Caco-2 (cell line): ENCODE measurements at regions not wholly inside any gene's neighbourhood (a gene's known extent, or its start where the extent isn't known, plus 50 kb on each side); places are given as distances from the start of the nearest gene placed in this dataset.

Source experiments
- BruUV-seq: library from RNA; stranded (reverse); fragments of 400-500 nt; replicated peaks from 2 replicates; lab custom pipeline; 2021; lab: Mats Ljungman, UMichigan
- CTCF ChIA-PET: fragments of 300-600 bp; sonication (Branson Sonifier 250); formaldehyde crosslinking; loops from one replicate; lab custom pipeline; 2022; ENCODE audit warnings: antibody characterized with exemption; lab: Charles Lee
- POLR2A ChIA-PET: fragments of 300-600 bp; sonication (Branson Sonifier 250); formaldehyde crosslinking; loops from one replicate; lab custom pipeline; 2022; ENCODE audit warnings: antibody characterized with exemption; lab: Charles Lee
- DNase-seq, 2 experiments: peaks; one replicate each; pipeline versions ENCODE4 v3.0.0 to v3.0.0-alpha.2; 2020 to 2022
- H3K27me3 ChIP-seq: replicated peaks from 2 replicates; pipeline ENCODE4 v1.6.0; 2011; ENCODE audit warnings: low read length; ENCODE audit not compliant: control insufficient read depth, insufficient read depth
- H3K36me3 ChIP-seq: 2 replicates; pipeline ENCODE4 v1.5.1; 2011; ENCODE audit warnings: low read length; ENCODE audit not compliant: control insufficient read depth, insufficient read depth
- H3K4me1 ChIP-seq: fragments of 250-450 bp; sonication (Bioruptor Pico); 2 replicates; pipeline ENCODE4 v1.5.1; 2020; ENCODE audit warnings: mild to moderate bottlenecking
- H3K4me3 ChIP-seq: 2 replicates; pipeline ENCODE4 v1.5.1; 2011; ENCODE audit warnings: low read depth, mild to moderate bottlenecking, control low read depth, low read length
- H3K9me3 ChIP-seq: fragments of 250-450 bp; sonication (Bioruptor Pico); 2 replicates; pipeline ENCODE4 v1.5.1; 2020; ENCODE audit warnings: mild to moderate bottlenecking, moderate library complexity
- H3K27ac Mint-ChIP-seq: one replicate; pipeline ENCODE4 v1.8.0; 2022; ENCODE audit warnings: mixed read lengths; ENCODE audit not compliant: unreplicated experiment
- H3K27me3 Mint-ChIP-seq: one replicate; pipeline ENCODE4 v1.8.0; 2022; ENCODE audit warnings: mixed read lengths; ENCODE audit not compliant: insufficient read depth, unreplicated experiment
- H3K36me3 Mint-ChIP-seq: one replicate; pipeline ENCODE4 v1.8.0; 2022; ENCODE audit warnings: mild to moderate bottlenecking, mixed read lengths; ENCODE audit not compliant: insufficient read depth, unreplicated experiment
- H3K4me1 Mint-ChIP-seq: one replicate; pipeline ENCODE4 v1.8.0; 2022; ENCODE audit warnings: low read depth, mixed read lengths; ENCODE audit not compliant: unreplicated experiment
- H3K4me3 Mint-ChIP-seq: one replicate; pipeline ENCODE4 v1.8.0; 2022; ENCODE audit warnings: mild to moderate bottlenecking, moderate library complexity, mixed read lengths; ENCODE audit not compliant: unreplicated experiment
- H3K9me3 Mint-ChIP-seq: one replicate; pipeline ENCODE4 v1.8.0; 2022; ENCODE audit warnings: mixed read lengths; ENCODE audit not compliant: unreplicated experiment
- CTCF ChIP-seq, 2 experiments: fragments of 200-600 bp in 1 of 2; IDR thresholded peaks; 1 replicate in 1 of 2; 2 replicates in 1 of 2; pipeline versions ENCODE4 v1.5.1 to v1.8.0; 2011 to 2022; ENCODE audit warnings: antibody characterized with exemption in 1 of 2, control low read depth in 1 of 2, inconsistent platforms in 1 of 2, low read depth in 1 of 2, low read length in 1 of 2, mild to moderate bottlenecking in 1 of 2, moderate library complexity in 1 of 2; ENCODE audit not compliant: insufficient read depth in 1 of 2, severe bottlenecking in 1 of 2, unreplicated experiment in 1 of 2
- intact Hi-C: fragments of 100-400 bp; cut with micrococcal nuclease; formaldehyde crosslinking; loops from one replicate; pipeline ENCODE4 v1.10.0; 2022; ENCODE audit not compliant: unreplicated experiment

DNA sequence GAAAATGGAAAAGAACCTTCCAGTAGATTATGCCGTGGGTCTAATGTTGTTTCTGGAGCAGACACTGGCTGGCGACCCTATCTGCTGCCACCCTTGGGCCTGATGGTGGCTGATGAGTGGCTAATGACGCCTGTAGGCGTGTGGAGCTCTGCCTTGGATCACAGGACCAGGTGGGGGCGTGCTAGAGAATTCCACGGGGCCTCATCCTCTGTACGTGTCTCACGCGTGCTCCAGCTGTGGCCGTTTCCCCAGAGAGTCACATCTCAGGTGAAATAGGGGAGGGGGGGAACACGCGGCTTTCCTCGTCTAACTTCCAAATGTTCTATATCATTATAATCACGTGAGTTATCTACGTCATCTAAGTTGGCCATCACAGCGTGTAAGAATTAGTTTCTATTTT lies 160.9 kb upstream of the SMIM21 start:
- Mint-ChIP-seq H3K4me1 (no peaks in the 10 kb centered on the region), H3K36me3 (no peaks in the 10 kb centered on the region), H3K9me3 (no peaks in the 10 kb centered on the region), H3K27me3 (peaks cover 5% of the 10 kb centered on the region), H3K4me3 (no peak overlapping the region), H3K27ac (no peak overlapping the region)
- no peaks in the 10 kb centered on the region for H3K9me3 ChIP-seq
- intact Hi-C loops: no loop called here
- no peak for DNase-seq
- no peak for TF ChIP-seq CTCF (IDR thresholded peaks at IDR 0.05; ENCODE audit: insufficient read depth in 1 of 2, low read depth in 1 of 2, low read length in 1 of 2, severe bottlenecking in 1 of 2, unreplicated experiment in 1 of 2)
- POLR2A ChIA-PET: no interaction called here
- H3K36me3 ChIP-seq: no peaks in the 10 kb centered on the region
- H3K27me3 ChIP-seq: no peaks in the 10 kb centered on the region
- CTCF ChIA-PET: no interaction called here
- no TSS peak for BruUV-seq
- no peak overlapping the region for H3K4me3 ChIP-seq
- no peaks in the 10 kb centered on the region for H3K4me1 ChIP-seq

- no peak overlapping the region for H3K4me3 Mint-ChIP-seq
- no TSS peak for BruUV-seq
- intact Hi-C loops: no loop called here
Observed at GRCh38 chr18:75587131-75587530, 159.6 kb upstream of the SMIM21 start.

DNA sequence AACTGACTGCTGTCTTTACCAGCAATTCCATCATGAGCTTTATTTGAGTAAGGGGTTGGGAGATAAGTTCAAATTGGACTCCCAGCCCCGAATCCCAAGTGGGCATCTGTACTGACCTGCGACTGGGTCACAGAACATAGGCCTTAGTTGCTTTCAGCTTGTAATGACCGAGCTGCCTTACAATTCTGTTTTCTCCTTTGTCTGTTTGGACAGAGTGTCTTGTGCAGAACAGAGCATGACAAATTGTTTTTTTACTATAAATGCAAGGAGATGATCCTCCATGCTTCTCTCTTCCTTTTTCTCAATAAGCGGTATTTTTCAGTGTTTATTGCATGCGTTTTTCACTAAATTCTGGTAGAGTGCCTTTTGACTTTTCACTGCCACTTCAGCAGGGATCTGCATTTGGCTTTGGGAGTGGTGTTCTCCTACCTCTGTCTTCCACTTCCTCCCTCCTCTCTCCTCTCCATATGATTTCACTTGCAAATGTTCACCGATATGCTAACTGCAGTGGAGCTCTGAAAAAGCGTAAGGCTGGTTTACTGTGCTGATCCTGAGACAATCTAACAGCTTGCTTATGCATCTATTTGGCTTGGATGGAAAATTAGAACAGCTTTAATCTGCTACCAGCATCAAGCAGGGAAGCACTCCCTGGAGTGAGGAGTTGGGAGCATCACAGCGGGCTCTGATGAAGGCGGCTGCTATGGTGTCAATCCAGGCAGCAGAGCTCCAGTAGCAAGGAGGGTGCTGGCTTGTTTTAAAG lies 158.8 kb upstream of the SMIM21 start:
- intact Hi-C loops: no loop called here
- Mint-ChIP-seq H3K27ac (no peak overlapping the region), H3K9me3 (no peaks in the 10 kb centered on the region), H3K4me1 (no peaks in the 10 kb centered on the region), H3K4me3 (no peak overlapping the region), H3K36me3 (no peaks in the 10 kb centered on the region), H3K27me3 (peaks cover 5% of the 10 kb centered on the region)
- no TSS peak for BruUV-seq
- no peaks in the 10 kb centered on the region for H3K4me1 ChIP-seq
- ChIA-PET POLR2A (no interaction called here), CTCF (no interaction called here)
- H3K9me3 ChIP-seq: no peaks in the 10 kb centered on the region
- TF ChIP-seq CTCF (IDR thresholded peaks at IDR 0.05; ENCODE audit: insufficient read depth in 1 of 2, low read depth in 1 of 2, low read length in 1 of 2, severe bottlenecking in 1 of 2, unreplicated experiment in 1 of 2): no peak
- no peak overlapping the region for H3K4me3 ChIP-seq
- no peak for DNase-seq
- H3K36me3 ChIP-seq: no peaks in the 10 kb centered on the region
- no peaks in the 10 kb centered on the region for H3K27me3 ChIP-seq

More at GRCh38 chr18:75587131-75587530, 159.6 kb upstream of the SMIM21 start:
- no peak for TF ChIP-seq CTCF (IDR thresholded peaks at IDR 0.05; ENCODE audit: insufficient read depth in 1 of 2, low read depth in 1 of 2, low read length in 1 of 2, severe bottlenecking in 1 of 2, unreplicated experiment in 1 of 2)
- Histone ChIP-seq H3K36me3 (no peaks in the 10 kb centered on the region), H3K4me1 (no peaks in the 10 kb centered on the region), H3K9me3 (no peaks in the 10 kb centered on the region), H3K4me3 (no peak overlapping the region), H3K27me3 (no peaks in the 10 kb centered on the region)
- Mint-ChIP-seq H3K9me3 (no peaks in the 10 kb centered on the region), H3K36me3 (no peaks in the 10 kb centered on the region), H3K27ac (no peak overlapping the region), H3K27me3 (peaks cover 5% of the 10 kb centered on the region), H3K4me1 (no peaks in the 10 kb centered on the region)
- DNase-seq: no peak
- ChIA-PET POLR2A (no interaction called here), CTCF (no interaction called here)
